ENCODE measurements at regions not wholly inside any gene's neighbourhood (a gene's known extent, or its start where the extent isn't known, plus 50 kb on each side); places are given as distances from the start of the nearest gene placed in this dataset.

DNA sequence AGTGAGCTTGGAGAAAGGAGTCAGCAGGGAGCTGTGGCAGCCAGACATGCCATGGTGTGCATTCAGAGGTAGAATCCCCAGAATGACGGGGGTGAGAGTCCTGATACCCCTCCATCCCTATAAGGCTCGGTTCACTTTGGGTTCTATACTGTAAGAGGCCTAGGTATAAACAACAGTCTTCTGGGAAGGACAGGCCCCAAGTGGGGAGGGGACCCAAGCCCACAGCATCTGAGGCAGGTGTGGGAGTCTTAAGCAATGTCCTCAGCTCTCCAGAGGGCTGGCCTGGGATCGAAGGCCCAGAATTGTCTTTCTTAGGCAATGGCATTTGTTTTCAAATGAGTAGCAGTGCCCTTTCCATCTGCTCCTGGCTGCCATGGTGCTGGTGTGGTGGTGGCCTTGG is 50.2 kb upstream of the MAMLD1 start:
- TF ChIP-seq, protein P1, sequence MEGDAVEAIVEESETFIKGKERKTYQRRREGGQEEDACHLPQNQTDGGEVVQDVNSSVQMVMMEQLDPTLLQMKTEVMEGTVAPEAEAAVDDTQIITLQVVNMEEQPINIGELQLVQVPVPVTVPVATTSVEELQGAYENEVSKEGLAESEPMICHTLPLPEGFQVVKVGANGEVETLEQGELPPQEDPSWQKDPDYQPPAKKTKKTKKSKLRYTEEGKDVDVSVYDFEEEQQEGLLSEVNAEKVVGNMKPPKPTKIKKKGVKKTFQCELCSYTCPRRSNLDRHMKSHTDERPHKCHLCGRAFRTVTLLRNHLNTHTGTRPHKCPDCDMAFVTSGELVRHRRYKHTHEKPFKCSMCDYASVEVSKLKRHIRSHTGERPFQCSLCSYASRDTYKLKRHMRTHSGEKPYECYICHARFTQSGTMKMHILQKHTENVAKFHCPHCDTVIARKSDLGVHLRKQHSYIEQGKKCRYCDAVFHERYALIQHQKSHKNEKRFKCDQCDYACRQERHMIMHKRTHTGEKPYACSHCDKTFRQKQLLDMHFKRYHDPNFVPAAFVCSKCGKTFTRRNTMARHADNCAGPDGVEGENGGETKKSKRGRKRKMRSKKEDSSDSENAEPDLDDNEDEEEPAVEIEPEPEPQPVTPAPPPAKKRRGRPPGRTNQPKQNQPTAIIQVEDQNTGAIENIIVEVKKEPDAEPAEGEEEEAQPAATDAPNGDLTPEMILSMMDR (IDR thresholded peaks at IDR 0.05; ENCODE audit: low read length) = no peak
- TF ChIP-seq EZH2 (optimal IDR thresholded peaks at IDR 0.05; ENCODE audit: low read depth, low read length) (no peak), EZH2phosphoT487 (IDR thresholded peaks at IDR 0.05; ENCODE audit: low read length) (no peak)

Data from MM.1S (cell line).